HepG2 (cell line): ENCODE measurements at regions not wholly inside any gene's neighbourhood (a gene's known extent, or its start where the extent isn't known, plus 50 kb on each side); places are given as distances from the start of the nearest gene placed in this dataset.

Source experiments
- ATAC-seq: fragments of 200-7000 bp; cut with Tn5 transposase; 3 replicates; pipeline ENCODE4 v1.9.1; 2020; ENCODE audit warnings: mild to moderate bottlenecking, moderate library complexity
- BruUV-seq: library from RNA; stranded (reverse); fragments of 400-500 nt; replicated peaks from 2 replicates; lab custom pipeline; 2021; lab: Mats Ljungman, UMichigan
- CTCF ChIA-PET: fragments of 300-600 bp; formaldehyde crosslinking; extraction: SDS; loops from one replicate; lab custom pipeline; 2021; ENCODE audit warnings: low total read pairs, inconsistent platforms, low intra/inter-chr PET ratio; lab: Yijun Ruan, JAX
- POLR2A ChIA-PET: fragments of 350-600 bp; sonication (Branson Sonifier 250); formaldehyde crosslinking; loops from one replicate; lab custom pipeline; 2020; ENCODE audit warnings: antibody characterized with exemption, inconsistent platforms; lab: Yijun Ruan, JAX
- DNase-seq: peaks from one replicate; pipeline ENCODE4 v3.0.0-alpha.2; 2015; ENCODE audit warnings: low spot score
- FAIRE-seq: peaks from 3 replicates; lab custom pipeline; 2011; peaks lifted over from hg19 to GRCh38; lab: Jason Lieb, UNC
- H2AFZ ChIP-seq: one replicate; pipeline ENCODE4 v1.6.1; 2011; ENCODE audit warnings: low read length, inconsistent platforms
- H3K27ac ChIP-seq: fragments of 300-600 bp; 3 replicates; pipeline ENCODE4 v1.8.0; 2011; ENCODE audit warnings: mixed run types, mild to moderate bottlenecking, mixed read lengths, low read length, inconsistent platforms; ENCODE audit not compliant: insufficient read depth; ENCODE audit errors: extremely low read length
- H3K27me3 ChIP-seq, 2 experiments: fragments of 200-600 bp in 1 of 2; 2 replicates in 1 of 2; 3 replicates in 1 of 2; pipeline versions ENCODE4 v1.6.0 to v1.8.0; 2011; ENCODE audit warnings: low read length in 2 of 2, mild to moderate bottlenecking in 2 of 2, moderate library complexity in 2 of 2, inconsistent platforms in 1 of 2; ENCODE audit not compliant: insufficient read depth in 2 of 2, control insufficient read depth in 1 of 2
- H3K36me3 ChIP-seq, 2 experiments: fragments of 200-600 bp in 1 of 2; replicated peaks in 1 of 2; 2 replicates in 1 of 2; 3 replicates in 1 of 2; pipeline versions ENCODE4 v1.5.1 to v1.8.0; 2011; ENCODE audit warnings: low read length in 2 of 2, inconsistent platforms in 1 of 2; ENCODE audit not compliant: insufficient read depth in 2 of 2, control insufficient read depth in 1 of 2
- H3K4me1 ChIP-seq: 2 replicates; pipeline ENCODE4 v1.5.1; 2012; ENCODE audit warnings: low read length, inconsistent platforms; ENCODE audit not compliant: insufficient read depth
- H3K4me2 ChIP-seq: 2 replicates; pipeline ENCODE4 v1.6.0; 2011; ENCODE audit warnings: low read depth, low read length, inconsistent platforms
- H3K4me3 ChIP-seq, 3 experiments: fragments of 200-600 bp in 1 of 3; sonication (generic), shearing (Covaris generic) in 1 of 3; replicated peaks in 1 of 3; 2 replicates each; pipeline ENCODE4 v1.5.1; 2011 to 2016; ENCODE audit warnings: low read length in 3 of 3, inconsistent platforms in 2 of 3, low read depth in 2 of 3, mild to moderate bottlenecking in 2 of 3, control low read depth in 1 of 3, mixed read lengths in 1 of 3; ENCODE audit not compliant: insufficient read depth in 1 of 3
- H3K79me2 ChIP-seq: one replicate; pipeline ENCODE4 v1.6.1; 2011; ENCODE audit warnings: low read length, inconsistent platforms; ENCODE audit not compliant: insufficient read depth
- H3K9ac ChIP-seq: 2 replicates; pipeline ENCODE4 v1.6.0; 2011; ENCODE audit warnings: mild to moderate bottlenecking, low read depth, low read length, inconsistent platforms; ENCODE audit not compliant: insufficient read depth
- H3K9me3 ChIP-seq: 2 replicates; pipeline ENCODE4 v1.5.1; 2012; ENCODE audit warnings: mild to moderate bottlenecking, low read length
- H4K20me1 ChIP-seq: 2 replicates; pipeline ENCODE4 v1.6.0; 2011; ENCODE audit warnings: inconsistent platforms, mild to moderate bottlenecking, low read length, moderate library complexity; ENCODE audit not compliant: insufficient read depth
- ATF7-NPFF ChIP-seq: sonication (generic); formaldehyde crosslinking; IDR thresholded peaks from 2 replicates; pipeline ENCODE4 v1.8.1; 2023; ENCODE audit warnings: mild to moderate bottlenecking, low read depth, missing genetic modification reagents, moderate library complexity
- CEBPZ ChIP-seq: IDR thresholded peaks from 2 replicates; pipeline ENCODE4 v1.6.1; 2012; ENCODE audit warnings: low read length, improper control_type of control experiment
- EHMT2 ChIP-seq: fragments of 200-600 bp; sonication (generic); IDR thresholded peaks from 2 replicates; pipeline ENCODE4 v1.7.0; 2017; ENCODE audit warnings: antibody characterized with exemption, low read depth, low read length, borderline replicate concordance
- FOXP4 ChIP-seq: sonication (generic); formaldehyde crosslinking; IDR thresholded peaks from 2 replicates; pipeline ENCODE4 v1.4.0; 2020; ENCODE audit warnings: missing genetic modification reagents
- HOXA7 ChIP-seq: sonication (generic); formaldehyde crosslinking; IDR thresholded peaks from 2 replicates; pipeline ENCODE4 v1.8.1; 2022; ENCODE audit warnings: mild to moderate bottlenecking, missing genetic modification reagents, moderate library complexity
- RAD21 ChIP-seq: fragments of 450-650 bp; formaldehyde crosslinking; IDR thresholded peaks from 2 replicates; pipeline ENCODE4 v1.5.0; 2020; ENCODE audit warnings: mild to moderate bottlenecking
- SYNCRIP ChIP-seq: fragments of 200-400 bp; formaldehyde crosslinking; IDR thresholded peaks from 2 replicates; pipeline ENCODE4 v1.6.1; 2018; ENCODE audit warnings: mild to moderate bottlenecking, low read depth, low read length; ENCODE audit not compliant: insufficient read depth
- TP53 ChIP-seq: sonication (generic); formaldehyde crosslinking; conservative IDR thresholded peaks from 2 replicates; pipeline ENCODE4 v1.4.0; 2020; ENCODE audit warnings: missing genetic modification reagents
- ZNF556 ChIP-seq: sonication (generic); formaldehyde crosslinking; IDR thresholded peaks from 2 replicates; pipeline ENCODE4 v1.4.0; 2020; ENCODE audit warnings: mild to moderate bottlenecking, missing genetic modification reagents, borderline replicate concordance
- ZNF7 ChIP-seq: IDR thresholded peaks from 2 replicates; pipeline ENCODE4 v1.6.1; 2016; ENCODE audit warnings: missing biosample characterization, missing genetic modification reagents
- ZSCAN22 ChIP-seq: sonication (generic); formaldehyde crosslinking; IDR thresholded peaks from 2 replicates; pipeline ENCODE4 v1.4.0; 2020; ENCODE audit warnings: mild to moderate bottlenecking, missing genetic modification reagents
- WGBS: methylation state at CpG from one replicate; pipeline ENCODE4 v1.1.6; 2017; ENCODE audit warnings: low lambda C conversion rate; 5-methylcytosine and 5-hydroxymethylcytosine counted together
- in situ Hi-C: cut with HindIII; loops from 2 replicates; pipeline ENCODE4 v1.10.0; 2017; ENCODE audit warnings: low pct_unique_long_range_greater_than_20kb; ENCODE audit not compliant: extremely low pct_ligation_motif_present
- intact Hi-C: fragments of 100-400 bp; cut with micrococcal nuclease; formaldehyde crosslinking; loops from one replicate; pipeline ENCODE4 v1.10.0; 2022; ENCODE audit not compliant: unreplicated experiment
- TF ChIP-seq, protein P1 (sequence below): sonication (generic); formaldehyde crosslinking; IDR thresholded peaks from 2 replicates; pipeline ENCODE4 v1.4.0; 2020; ENCODE audit warnings: low read depth, mild to moderate bottlenecking, missing genetic modification reagents

- intact Hi-C loops = no loop called here
- ChIA-PET POLR2A (no interaction called here), CTCF (no interaction called here)
- Histone ChIP-seq H4K20me1 (no peaks in the 10 kb centered on the region), H3K9ac (no peak overlapping the region), H3K4me2 (no peak overlapping the region), H3K4me1 (no peaks in the 10 kb centered on the region), H3K4me3 (no peak overlapping the region), H3K36me3 (no peaks in the 10 kb centered on the region), H3K27me3 (no peaks in the 10 kb centered on the region), H2AFZ (no peak overlapping the region), H3K79me2 (no peaks in the 10 kb centered on the region), H3K27ac (no peak overlapping the region), H3K9me3 (peaks cover 10% of the 10 kb centered on the region)
- in situ Hi-C loops = no loop called here
- FAIRE-seq = no peak
- no peak for ATAC-seq
- no peak for DNase-seq
- WGBS = 28% methylated on average over 4 of the region's 5 CpGs
- BruUV-seq = no TSS peak
- no peak for TF ChIP-seq HOXA7 (CRISPR knock-in tag)
Observed at GRCh38 chr18:4831791-4832375, 365.2 kb downstream of the AKAIN1 start.

GRCh38 chr18:4831127-4831526, 365.9 kb downstream of the AKAIN1 start:
- POLR2A ChIA-PET = no interaction called here
- TF ChIP-seq FOXP4 (CRISPR knock-in tag) = no peak
- no peak for TF ChIP-seq CEBPZ
- no peak for TF ChIP-seq RAD21
- no peak for TF ChIP-seq EHMT2
- TF ChIP-seq SYNCRIP = no peak
- TF ChIP-seq ATF7-NPFF (CRISPR knock-in tag) = no peak
- TF ChIP-seq, protein P1, sequence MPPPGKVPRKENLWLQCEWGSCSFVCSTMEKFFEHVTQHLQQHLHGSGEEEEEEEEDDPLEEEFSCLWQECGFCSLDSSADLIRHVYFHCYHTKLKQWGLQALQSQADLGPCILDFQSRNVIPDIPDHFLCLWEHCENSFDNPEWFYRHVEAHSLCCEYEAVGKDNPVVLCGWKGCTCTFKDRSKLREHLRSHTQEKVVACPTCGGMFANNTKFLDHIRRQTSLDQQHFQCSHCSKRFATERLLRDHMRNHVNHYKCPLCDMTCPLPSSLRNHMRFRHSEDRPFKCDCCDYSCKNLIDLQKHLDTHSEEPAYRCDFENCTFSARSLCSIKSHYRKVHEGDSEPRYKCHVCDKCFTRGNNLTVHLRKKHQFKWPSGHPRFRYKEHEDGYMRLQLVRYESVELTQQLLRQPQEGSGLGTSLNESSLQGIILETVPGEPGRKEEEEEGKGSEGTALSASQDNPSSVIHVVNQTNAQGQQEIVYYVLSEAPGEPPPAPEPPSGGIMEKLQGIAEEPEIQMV = no peak
- TF ChIP-seq ZNF556 = no peak
- no peak for TF ChIP-seq ZSCAN22 (CRISPR knock-in tag)
- no peak for TF ChIP-seq TP53
- TF ChIP-seq ZNF7 (CRISPR knock-in tag) = no peak

More at GRCh38 chr18:4831127-4831526, 365.9 kb downstream of the AKAIN1 start:
- CTCF ChIA-PET = no interaction called here
- H3K9ac ChIP-seq = no peak overlapping the region
- H3K9me3 ChIP-seq = peaks cover 4% of the 10 kb centered on the region
- in situ Hi-C loops = no loop called here
- H3K79me2 ChIP-seq = no peaks in the 10 kb centered on the region
- intact Hi-C loops = no loop called here
- H3K27me3 ChIP-seq = no peaks in the 10 kb centered on the region
- no peaks in the 10 kb centered on the region for H4K20me1 ChIP-seq
- no TSS peak for BruUV-seq
- 0% methylated on average over 2 of the region's 2 CpGs for WGBS
- H2AFZ ChIP-seq = no peak overlapping the region
- FAIRE-seq (no peak), ATAC-seq (no peak), DNase-seq (no peak)
- H3K36me3 ChIP-seq = no peaks in the 10 kb centered on the region
- no peak overlapping the region for H3K4me3 ChIP-seq
- H3K4me2 ChIP-seq = no peak overlapping the region
- H3K27ac ChIP-seq = no peak overlapping the region
- no peaks in the 10 kb centered on the region for H3K4me1 ChIP-seq
